Lower leg skin (tissue), 3 donors: ENCODE measurements at regions not wholly inside any gene's neighbourhood (a gene's known extent, or its start where the extent isn't known, plus 50 kb on each side); places are given as distances from the start of the nearest gene placed in this dataset.

Experiments
- POLR2A ChIP-seq, 2 donors: fragments of 450-650 bp; IDR thresholded peaks; one replicate each; pipeline ENCODE4 v1.6.1; 2016 to 2017; ENCODE audit warnings: antibody characterized with exemption in 2 of 2, mild to moderate bottlenecking in 1 of 2, moderate library complexity in 1 of 2
- TF ChIP-seq, protein P1 (sequence below), 3 donors: fragments of 450-650 bp; IDR thresholded peaks; one replicate each; pipeline ENCODE4 v1.5.1; 2016; ENCODE audit warnings: antibody characterized with exemption in 3 of 3, mild to moderate bottlenecking in 3 of 3, moderate library complexity in 2 of 3

DNA sequence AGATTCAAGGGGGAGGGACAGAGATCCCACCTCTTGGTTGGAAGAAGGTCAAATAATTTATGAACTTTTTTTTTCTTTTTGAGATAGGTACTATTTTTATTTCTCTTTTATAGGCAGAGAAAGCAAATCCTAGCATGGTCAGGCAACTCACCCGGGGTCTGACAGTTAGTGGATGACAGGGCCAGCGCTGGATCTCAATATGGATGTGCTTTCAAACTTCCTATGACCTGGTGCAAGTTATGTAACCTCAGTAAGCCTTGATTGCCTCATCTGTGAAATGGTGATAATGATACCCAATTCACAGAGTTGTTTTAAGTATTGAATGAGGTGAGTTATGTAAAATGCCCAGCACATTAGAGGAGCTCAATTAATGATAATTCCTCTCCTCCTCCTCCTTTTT, 86.8 kb upstream of the MEF2A start:
- no peak for TF ChIP-seq POLR2A (IDR thresholded peaks at IDR 0.05)
- TF ChIP-seq, protein P1, sequence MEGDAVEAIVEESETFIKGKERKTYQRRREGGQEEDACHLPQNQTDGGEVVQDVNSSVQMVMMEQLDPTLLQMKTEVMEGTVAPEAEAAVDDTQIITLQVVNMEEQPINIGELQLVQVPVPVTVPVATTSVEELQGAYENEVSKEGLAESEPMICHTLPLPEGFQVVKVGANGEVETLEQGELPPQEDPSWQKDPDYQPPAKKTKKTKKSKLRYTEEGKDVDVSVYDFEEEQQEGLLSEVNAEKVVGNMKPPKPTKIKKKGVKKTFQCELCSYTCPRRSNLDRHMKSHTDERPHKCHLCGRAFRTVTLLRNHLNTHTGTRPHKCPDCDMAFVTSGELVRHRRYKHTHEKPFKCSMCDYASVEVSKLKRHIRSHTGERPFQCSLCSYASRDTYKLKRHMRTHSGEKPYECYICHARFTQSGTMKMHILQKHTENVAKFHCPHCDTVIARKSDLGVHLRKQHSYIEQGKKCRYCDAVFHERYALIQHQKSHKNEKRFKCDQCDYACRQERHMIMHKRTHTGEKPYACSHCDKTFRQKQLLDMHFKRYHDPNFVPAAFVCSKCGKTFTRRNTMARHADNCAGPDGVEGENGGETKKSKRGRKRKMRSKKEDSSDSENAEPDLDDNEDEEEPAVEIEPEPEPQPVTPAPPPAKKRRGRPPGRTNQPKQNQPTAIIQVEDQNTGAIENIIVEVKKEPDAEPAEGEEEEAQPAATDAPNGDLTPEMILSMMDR (IDR thresholded peaks at IDR 0.05) = no peak
